AG09319 (cell line): ENCODE measurements at regions not wholly inside any gene's neighbourhood (a gene's known extent, or its start where the extent isn't known, plus 50 kb on each side); places are given as distances from the start of the nearest gene placed in this dataset.
"Not testable (repeated sequence)": the region's sequence is repeated elsewhere in the genome, so short reads cannot be mapped to it uniquely, and the experiment has no call there.

Experiments used
- DNase-seq: peaks from one replicate; pipeline ENCODE4 v3.0.0-alpha.2; 2010; ENCODE audit warnings: low read depth; ENCODE audit errors: extremely low read depth
- TF ChIP-seq, protein P1 (sequence below): IDR thresholded peaks from 2 replicates; pipeline ENCODE4 v1.5.1; 2011; ENCODE audit warnings: low read depth, mild to moderate bottlenecking, inconsistent platforms, low read length, moderate library complexity

DNA sequence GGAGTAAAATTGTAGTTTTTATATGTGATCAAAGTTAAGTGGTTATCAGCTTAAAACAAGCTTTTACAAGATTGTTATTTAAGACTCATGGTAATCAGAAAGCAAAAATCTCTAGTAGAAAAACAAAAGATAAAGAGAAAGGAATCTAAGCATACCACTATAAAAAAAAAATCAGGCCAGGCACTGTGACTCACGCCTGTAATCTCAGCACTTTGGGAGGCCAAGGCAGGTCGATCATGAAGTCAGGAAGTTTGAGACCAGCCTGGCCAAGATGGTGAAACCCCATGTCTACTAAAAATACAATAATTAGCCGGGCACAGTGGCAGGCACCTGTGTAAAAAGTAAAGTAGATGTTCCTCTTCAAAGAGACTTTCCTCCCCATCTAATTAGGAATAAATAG lies 265.9 kb upstream of the NRP1 start:
- TF ChIP-seq, protein P1, sequence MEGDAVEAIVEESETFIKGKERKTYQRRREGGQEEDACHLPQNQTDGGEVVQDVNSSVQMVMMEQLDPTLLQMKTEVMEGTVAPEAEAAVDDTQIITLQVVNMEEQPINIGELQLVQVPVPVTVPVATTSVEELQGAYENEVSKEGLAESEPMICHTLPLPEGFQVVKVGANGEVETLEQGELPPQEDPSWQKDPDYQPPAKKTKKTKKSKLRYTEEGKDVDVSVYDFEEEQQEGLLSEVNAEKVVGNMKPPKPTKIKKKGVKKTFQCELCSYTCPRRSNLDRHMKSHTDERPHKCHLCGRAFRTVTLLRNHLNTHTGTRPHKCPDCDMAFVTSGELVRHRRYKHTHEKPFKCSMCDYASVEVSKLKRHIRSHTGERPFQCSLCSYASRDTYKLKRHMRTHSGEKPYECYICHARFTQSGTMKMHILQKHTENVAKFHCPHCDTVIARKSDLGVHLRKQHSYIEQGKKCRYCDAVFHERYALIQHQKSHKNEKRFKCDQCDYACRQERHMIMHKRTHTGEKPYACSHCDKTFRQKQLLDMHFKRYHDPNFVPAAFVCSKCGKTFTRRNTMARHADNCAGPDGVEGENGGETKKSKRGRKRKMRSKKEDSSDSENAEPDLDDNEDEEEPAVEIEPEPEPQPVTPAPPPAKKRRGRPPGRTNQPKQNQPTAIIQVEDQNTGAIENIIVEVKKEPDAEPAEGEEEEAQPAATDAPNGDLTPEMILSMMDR = no peak
- no peak for DNase-seq

DNA sequence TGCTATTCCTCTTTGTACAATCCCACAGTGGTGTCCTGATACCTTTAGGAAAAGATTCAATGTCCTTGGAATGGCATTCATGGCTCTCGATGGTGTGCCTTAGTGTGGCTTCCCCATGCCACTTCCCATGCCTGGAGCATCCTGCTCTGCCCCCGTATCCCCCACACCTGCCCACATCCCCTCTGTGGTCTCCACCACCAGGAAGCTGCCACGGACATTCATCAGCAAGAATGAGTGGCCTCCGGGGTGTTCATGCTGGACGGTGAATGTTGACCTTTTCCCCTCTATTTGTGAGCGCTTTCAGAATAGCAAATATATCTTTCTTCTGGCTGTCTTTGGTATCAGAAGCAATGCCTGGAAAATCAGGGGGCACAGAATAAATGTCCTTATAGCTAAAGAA lies 262.0 kb upstream of the NRP1 start:
- no peak for DNase-seq
- TF ChIP-seq, protein P1 = no peak

DNA sequence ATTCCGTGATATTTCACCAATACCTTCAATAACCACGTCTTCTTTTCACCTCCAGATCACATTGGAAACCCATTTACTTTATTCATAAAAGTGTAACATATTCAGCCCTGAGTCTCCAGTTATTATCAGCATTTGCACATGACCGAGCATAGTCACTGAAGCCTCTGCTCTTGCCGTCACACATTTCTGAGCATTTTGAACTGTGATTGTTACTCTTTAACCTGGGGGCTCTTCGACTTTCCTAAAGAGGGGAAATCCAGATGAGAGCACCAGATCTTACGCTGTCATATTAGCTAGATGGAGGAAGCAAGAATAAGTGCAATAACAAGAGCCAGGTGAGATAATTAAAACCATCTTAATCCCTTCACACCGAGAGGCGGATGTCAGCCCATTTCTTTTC lies 260.0 kb upstream of the NRP1 start:
- TF ChIP-seq, protein P1 = no peak

DNA sequence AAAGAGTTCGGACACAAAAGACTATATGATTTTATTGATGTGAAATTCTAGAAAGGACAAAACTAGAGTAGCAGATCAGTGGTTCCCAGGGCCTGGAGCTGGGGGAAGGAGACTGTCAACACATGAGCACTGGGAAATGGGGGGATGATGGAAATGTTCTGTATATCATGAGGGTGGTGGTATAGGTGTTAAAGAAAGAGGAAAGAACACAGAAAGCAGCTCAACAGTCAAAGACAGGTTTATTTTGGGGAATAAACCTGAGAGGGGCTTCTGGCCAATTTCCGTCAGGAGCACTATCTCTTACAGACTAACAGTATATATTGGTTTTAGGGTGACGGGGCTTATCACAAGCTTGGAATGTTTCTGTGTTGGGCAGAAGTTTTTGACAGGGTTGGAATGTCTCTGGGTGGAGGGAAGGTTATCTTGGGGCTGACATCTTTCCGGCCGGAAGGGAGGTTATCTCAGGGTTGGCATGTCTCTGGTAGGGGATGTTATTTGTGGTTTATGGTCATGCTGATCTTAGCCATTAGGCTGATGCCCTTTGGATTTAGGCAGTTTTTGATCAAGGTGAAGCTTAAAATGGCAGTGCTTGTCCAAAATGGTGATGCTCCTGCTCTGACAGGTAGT lies 254.6 kb upstream of the NRP1 start:
- TF ChIP-seq, protein P1 = no peak
- no peak for DNase-seq

More for the DNA sequence above, 260.0 kb upstream of the NRP1 start:
- no peak for DNase-seq

DNA sequence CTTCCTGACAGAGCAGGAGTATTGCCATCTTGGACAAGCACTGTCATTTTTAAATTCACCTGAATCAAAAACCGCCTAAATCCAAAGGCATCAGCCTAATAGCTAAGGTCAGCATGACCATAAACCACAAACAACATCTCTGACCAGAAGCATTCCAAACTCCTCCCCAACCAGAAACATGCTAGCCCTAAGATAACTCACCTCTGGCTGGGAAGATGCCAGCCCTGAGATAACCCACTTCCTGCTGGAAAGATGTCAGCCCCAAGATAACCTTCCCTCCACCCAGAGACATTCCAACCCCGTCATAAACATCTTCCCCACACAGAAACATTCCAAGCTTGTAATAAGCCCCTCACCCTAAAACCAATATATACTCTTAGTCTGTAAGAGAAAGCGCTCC lies 250.1 kb upstream of the NRP1 start:
- DNase-seq = not testable (repeated sequence)

DNA sequence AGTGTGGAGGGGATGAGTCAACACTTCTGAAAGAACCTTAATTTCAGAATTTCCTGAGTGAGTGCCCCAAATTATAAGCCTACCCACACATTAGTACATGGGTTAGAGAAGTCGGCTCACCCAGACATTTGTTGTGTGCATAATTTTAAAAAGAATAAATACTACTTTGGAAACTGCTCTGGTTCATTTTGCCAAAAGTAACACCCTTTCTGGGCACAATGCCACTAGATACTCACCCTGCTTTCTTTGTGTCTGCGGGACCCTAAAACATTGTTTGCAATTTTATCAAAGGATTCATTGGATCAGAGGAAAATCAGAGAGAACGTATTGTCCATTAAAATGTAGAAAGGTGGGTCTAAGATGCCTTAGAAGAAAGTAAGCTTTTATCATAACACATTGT lies 245.5 kb upstream of the NRP1 start:
- no peak for DNase-seq
- TF ChIP-seq, protein P1 = no peak

DNA sequence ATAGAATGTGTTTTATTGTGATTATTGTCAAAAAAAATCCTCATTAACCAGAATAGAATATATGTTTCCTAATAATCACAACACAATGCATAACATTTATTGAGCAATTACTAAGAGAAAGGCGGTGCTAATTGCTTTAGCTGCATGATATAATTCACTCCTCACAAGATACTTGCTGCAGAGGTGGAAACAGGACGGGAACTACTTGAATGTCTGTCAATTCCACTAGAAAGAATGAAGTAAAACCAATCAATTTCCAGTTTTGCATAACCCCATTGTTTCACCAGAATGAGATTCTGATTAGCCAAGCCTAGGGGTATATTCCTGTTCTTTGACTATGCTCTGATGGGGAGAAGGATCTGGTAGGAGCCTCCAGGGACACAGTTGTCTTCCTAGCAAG lies 239.1 kb upstream of the NRP1 start:
- TF ChIP-seq, protein P1 = no peak
- no peak for DNase-seq

DNA sequence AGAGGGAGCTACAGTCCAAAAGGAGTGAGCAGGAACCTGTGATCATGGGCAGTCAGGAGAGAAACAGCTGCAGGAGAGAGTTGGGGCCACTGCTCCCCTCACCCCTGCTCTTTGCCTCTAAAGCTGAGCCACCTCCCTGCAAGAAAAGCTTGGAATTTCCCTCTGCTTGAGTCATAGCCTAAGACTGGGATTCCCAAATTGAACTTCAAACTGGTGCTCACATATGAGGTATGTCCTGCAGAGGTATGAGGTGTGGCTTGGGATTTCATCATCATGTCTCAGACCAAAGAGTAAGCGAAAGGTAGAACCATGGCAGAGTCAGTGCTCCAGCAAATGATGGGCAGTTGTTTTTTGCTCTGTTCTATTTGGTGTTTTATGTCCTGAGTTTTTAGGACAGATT lies 237.1 kb upstream of the NRP1 start:
- no peak for DNase-seq
- TF ChIP-seq, protein P1 = no peak
